SH-SY5Y (cell line): ENCODE measurements at regions not wholly inside any gene's neighbourhood (a gene's known extent, or its start where the extent isn't known, plus 50 kb on each side); places are given as distances from the start of the nearest gene placed in this dataset.

Experiments used
- GATA2 ChIP-seq: IDR thresholded peaks from 2 replicates; pipeline ENCODE4 v1.6.1; 2011; ENCODE audit warnings: mild to moderate bottlenecking, low read depth, low read length
- GATA3 ChIP-seq: IDR thresholded peaks from 2 replicates; pipeline ENCODE4 v1.6.1; 2011; ENCODE audit warnings: low read depth, mild to moderate bottlenecking, low read length, moderate library complexity

DNA sequence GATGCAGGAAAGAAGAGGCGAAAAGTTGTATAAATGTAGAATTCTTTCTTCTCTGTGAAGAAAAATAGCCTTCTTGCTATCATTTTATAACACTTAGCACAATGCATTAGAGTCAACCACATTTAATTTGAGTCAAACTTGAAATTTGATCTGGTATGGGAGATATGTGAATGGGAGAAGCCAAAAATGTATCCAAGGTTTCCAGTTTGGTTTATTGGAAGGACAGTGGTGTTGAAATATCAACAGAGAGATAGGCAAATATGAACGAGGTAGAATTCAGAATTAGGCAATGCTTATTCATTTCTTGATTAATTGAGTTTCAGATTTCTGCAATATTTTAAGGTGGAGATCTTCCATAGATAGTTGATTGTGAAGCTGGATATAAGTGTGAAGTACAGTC is 991.9 kb upstream of the CHAC2 start:
- no peak for TF ChIP-seq GATA2
- TF ChIP-seq GATA3 = no peak

DNA sequence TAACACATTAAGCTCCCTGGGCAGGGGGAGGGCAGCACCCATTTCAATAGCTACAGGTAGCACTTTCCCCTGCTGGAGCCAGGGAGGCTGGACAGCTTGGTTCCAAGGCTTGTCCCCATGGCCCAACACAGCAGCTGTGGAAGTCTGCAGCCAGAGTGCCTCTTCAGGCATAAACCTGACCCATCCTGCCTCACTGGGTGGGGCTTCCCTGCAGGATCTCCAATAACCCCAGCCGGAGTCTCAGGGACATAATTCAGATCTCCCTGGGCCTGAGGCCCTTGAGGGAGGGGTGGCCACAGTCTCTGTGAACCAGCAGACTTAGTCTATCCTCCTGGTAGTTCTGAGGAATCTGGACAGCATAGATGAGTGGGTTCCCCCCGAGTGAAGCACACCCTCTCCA is 1001.9 kb upstream of the CHAC2 start:
- TF ChIP-seq GATA3 (no peak), GATA2 (no peak)

DNA sequence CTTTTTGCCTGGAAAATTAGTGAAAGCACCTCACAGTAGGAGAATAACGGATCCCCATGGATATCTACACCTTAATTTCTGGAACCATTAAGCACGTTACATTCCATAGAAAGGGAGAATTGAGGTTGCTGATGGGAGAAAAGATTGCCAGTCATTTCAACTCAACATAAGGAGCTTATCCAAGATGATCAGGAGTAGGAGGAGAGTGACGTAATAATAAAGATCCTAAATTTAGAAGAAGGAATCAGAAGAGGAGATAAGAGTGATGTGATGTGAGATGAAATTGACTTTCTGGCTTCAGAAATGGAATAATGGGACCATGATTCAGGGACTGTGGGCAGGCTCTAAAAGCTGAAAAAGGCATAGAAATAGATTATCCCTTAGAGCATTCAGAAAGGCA is 1017.8 kb upstream of the CHAC2 start:
- no peak for TF ChIP-seq GATA3
- no peak for TF ChIP-seq GATA2

GRCh38 chr2:52745144-52745543 is 1022.5 kb upstream of the CHAC2 start:
- TF ChIP-seq GATA2 = no peak
- TF ChIP-seq GATA3 = no peak

DNA sequence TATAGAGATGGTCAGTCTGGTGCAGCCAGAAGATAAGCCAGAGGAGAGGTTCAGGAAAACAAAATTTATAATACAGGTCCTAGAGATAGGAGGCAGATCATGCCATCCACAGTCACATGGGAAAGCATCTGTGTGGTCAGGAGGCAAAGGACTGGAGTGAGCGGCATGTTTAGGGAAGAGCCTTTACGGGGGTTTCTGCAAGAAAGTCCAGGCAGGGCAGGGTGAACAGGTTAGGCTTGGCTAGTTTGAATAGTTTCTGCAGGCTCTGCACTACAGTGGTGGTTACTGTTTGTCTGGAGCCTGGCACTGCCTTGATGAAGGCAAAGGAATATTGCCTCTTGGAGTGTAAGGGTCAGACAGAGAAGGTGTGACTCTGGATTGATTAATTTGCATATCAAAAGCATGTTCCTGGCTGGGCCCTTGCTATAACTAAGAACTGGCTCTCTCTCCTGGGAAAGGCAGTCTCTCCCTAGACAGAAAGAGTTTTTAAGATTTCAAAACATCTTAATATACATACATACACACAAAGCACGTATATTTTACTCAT is 1034.7 kb upstream of the CHAC2 start:
- TF ChIP-seq GATA2 (no peak), GATA3 (no peak)

GRCh38 chr2:52724585-52724984 is 1043.0 kb upstream of the CHAC2 start:
- TF ChIP-seq GATA2 (no peak), GATA3 (no peak)

- TF ChIP-seq GATA3 (no peak), GATA2 (no peak)
Measured at GRCh38 chr2:52717836-52718235, 1049.8 kb upstream of the CHAC2 start.

DNA sequence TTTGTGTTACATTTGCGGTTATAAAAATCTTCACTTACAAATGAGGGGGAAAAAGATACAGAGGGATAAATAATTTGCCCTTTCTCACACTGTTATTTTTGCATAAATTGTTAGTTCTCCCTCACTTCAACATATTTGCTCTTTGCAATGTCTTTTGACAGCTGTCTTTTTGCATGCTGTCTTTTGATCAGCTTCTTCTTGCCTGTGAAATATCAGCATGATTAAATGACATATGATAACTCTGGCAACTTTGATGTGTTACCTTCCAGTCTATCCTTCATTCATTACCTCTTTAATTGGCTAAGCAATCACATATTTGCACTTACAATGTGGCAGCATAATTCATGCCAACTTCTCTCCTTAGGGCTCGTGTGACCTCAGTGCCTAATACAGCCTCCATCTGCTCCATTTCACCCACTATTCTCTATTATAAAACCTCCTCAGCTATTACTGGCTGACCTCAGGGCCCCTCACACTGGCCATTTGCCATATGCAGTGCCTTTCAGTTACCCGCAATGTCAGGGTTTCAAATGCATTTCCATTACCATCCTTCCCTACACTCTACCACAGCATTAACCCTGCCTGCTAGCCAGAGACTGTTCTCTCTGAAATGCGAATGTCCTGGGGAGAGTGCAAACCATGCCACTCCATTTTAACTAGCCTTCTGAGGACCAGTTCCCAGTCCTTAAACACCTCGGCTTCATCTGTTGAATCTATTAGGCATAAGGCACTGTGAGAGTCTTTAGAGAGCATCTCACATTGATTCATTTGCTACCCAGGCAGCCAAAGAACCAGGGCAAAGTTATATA is 1056.6 kb upstream of the CHAC2 start:
- no peak for TF ChIP-seq GATA2
- no peak for TF ChIP-seq GATA3

GRCh38 chr2:52704251-52704650 is 1063.4 kb upstream of the CHAC2 start:
- TF ChIP-seq GATA2 (no peak), GATA3 (no peak)

DNA sequence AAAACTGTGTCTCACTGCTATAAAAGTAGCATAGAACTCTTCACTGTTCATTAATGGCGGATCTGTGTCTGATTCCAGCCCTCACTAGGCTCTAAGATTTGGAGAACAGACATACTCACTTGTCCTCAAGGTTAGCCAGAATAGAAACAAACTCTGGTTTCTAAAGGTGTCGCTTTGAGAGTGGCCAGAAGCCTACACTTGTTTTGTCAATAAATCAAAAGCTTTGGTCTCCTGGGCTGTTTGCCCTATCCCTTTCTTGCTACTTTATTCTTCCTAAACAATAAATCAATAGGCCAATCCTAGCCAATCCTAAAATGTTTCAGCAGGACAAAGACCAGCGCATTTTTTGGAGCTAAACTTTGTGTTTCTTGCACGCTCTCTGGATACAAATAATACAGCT is 1064.6 kb upstream of the CHAC2 start:
- TF ChIP-seq GATA3 = no peak
- no peak for TF ChIP-seq GATA2

GRCh38 chr2:52698408-52698807 is 1069.2 kb upstream of the CHAC2 start:
- TF ChIP-seq GATA2 = no peak
- TF ChIP-seq GATA3 = no peak

DNA sequence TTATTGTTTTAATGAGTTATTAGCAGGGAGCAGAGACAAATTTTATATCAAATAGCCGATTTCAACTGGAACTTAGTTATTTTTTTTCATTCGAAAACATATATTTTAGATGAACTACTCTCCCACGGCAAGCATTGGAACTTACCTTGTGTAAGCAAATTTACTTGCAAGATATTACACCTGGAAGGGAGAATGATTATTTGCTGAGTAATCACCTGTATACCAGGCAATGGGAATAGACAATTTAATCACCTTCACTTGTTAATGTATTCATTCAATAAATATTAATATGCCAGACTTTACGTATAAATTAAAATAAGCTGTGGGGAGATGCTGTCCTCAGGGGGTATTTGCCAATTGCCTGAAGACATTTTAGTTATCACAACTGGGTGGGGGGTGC is 1069.9 kb upstream of the CHAC2 start:
- TF ChIP-seq GATA3 = no peak
- no peak for TF ChIP-seq GATA2

DNA sequence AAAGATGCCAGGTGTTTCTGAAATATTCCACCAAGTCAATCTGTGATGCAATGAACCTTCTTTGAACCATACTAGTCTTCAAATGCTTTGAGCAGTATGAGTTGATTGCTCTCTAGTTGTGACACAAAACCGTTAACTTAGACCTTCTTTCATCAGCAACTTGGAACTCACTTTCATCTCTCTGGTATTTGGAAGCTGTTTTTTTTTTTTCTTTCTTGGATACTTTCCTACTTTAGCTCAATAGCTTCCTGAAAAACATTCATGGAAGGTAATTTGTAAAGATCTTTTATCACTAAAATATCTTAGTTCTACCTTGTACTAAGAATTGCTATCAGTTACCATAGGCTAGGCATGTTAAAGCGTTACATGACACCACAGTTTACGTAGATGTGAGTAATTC is 1071.9 kb upstream of the CHAC2 start:
- no peak for TF ChIP-seq GATA2
- no peak for TF ChIP-seq GATA3

DNA sequence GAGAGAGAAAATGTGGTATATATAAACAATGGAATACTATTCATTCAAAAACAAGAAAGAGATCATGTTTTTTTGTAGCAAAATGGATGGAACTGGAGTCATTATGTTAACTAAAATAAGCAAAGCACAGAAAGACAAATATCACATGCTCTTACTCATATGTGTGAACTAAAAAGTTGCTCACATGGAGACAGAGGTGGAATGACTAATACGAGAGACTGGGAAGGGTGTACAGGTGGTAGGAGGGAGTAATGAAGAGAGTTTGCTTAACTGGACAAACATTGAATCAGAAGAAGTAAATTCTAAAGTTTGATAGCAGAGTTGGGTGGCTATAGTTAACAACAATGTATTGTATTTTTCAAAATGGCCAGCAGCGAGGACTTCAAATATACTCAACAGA is 1080.7 kb upstream of the CHAC2 start:
- no peak for TF ChIP-seq GATA2
- no peak for TF ChIP-seq GATA3

GRCh38 chr2:52676056-52676455 is 1091.5 kb upstream of the CHAC2 start:
- no peak for TF ChIP-seq GATA2
- no peak for TF ChIP-seq GATA3
